Caco-2 (cell line): ENCODE measurements at regions not wholly inside any gene's neighbourhood (a gene's known extent, or its start where the extent isn't known, plus 50 kb on each side); places are given as distances from the start of the nearest gene placed in this dataset.
"Not testable (repeated sequence)": the region's sequence is repeated elsewhere in the genome, so short reads cannot be mapped to it uniquely, and the experiment has no call there.

Experiments used
- BruUV-seq: library from RNA; stranded (reverse); fragments of 400-500 nt; replicated peaks from 2 replicates; lab custom pipeline; 2021; lab: Mats Ljungman, UMichigan
- CTCF ChIA-PET: fragments of 300-600 bp; sonication (Branson Sonifier 250); formaldehyde crosslinking; loops from one replicate; lab custom pipeline; 2022; ENCODE audit warnings: antibody characterized with exemption; lab: Charles Lee
- POLR2A ChIA-PET: fragments of 300-600 bp; sonication (Branson Sonifier 250); formaldehyde crosslinking; loops from one replicate; lab custom pipeline; 2022; ENCODE audit warnings: antibody characterized with exemption; lab: Charles Lee
- DNase-seq, 2 experiments: peaks; one replicate each; pipeline versions ENCODE4 v3.0.0 to v3.0.0-alpha.2; 2020 to 2022
- H3K27me3 ChIP-seq: replicated peaks from 2 replicates; pipeline ENCODE4 v1.6.0; 2011; ENCODE audit warnings: low read length; ENCODE audit not compliant: control insufficient read depth, insufficient read depth
- H3K36me3 ChIP-seq: 2 replicates; pipeline ENCODE4 v1.5.1; 2011; ENCODE audit warnings: low read length; ENCODE audit not compliant: control insufficient read depth, insufficient read depth
- H3K4me1 ChIP-seq: fragments of 250-450 bp; sonication (Bioruptor Pico); 2 replicates; pipeline ENCODE4 v1.5.1; 2020; ENCODE audit warnings: mild to moderate bottlenecking
- H3K4me3 ChIP-seq: 2 replicates; pipeline ENCODE4 v1.5.1; 2011; ENCODE audit warnings: low read depth, mild to moderate bottlenecking, control low read depth, low read length
- H3K9me3 ChIP-seq: fragments of 250-450 bp; sonication (Bioruptor Pico); 2 replicates; pipeline ENCODE4 v1.5.1; 2020; ENCODE audit warnings: mild to moderate bottlenecking, moderate library complexity
- H3K27ac Mint-ChIP-seq: one replicate; pipeline ENCODE4 v1.8.0; 2022; ENCODE audit warnings: mixed read lengths; ENCODE audit not compliant: unreplicated experiment
- H3K27me3 Mint-ChIP-seq: one replicate; pipeline ENCODE4 v1.8.0; 2022; ENCODE audit warnings: mixed read lengths; ENCODE audit not compliant: insufficient read depth, unreplicated experiment
- H3K36me3 Mint-ChIP-seq: one replicate; pipeline ENCODE4 v1.8.0; 2022; ENCODE audit warnings: mild to moderate bottlenecking, mixed read lengths; ENCODE audit not compliant: insufficient read depth, unreplicated experiment
- H3K4me1 Mint-ChIP-seq: one replicate; pipeline ENCODE4 v1.8.0; 2022; ENCODE audit warnings: low read depth, mixed read lengths; ENCODE audit not compliant: unreplicated experiment
- H3K4me3 Mint-ChIP-seq: one replicate; pipeline ENCODE4 v1.8.0; 2022; ENCODE audit warnings: mild to moderate bottlenecking, moderate library complexity, mixed read lengths; ENCODE audit not compliant: unreplicated experiment
- H3K9me3 Mint-ChIP-seq: one replicate; pipeline ENCODE4 v1.8.0; 2022; ENCODE audit warnings: mixed read lengths; ENCODE audit not compliant: unreplicated experiment
- CTCF ChIP-seq, 2 experiments: fragments of 200-600 bp in 1 of 2; IDR thresholded peaks; 1 replicate in 1 of 2; 2 replicates in 1 of 2; pipeline versions ENCODE4 v1.5.1 to v1.8.0; 2011 to 2022; ENCODE audit warnings: antibody characterized with exemption in 1 of 2, control low read depth in 1 of 2, inconsistent platforms in 1 of 2, low read depth in 1 of 2, low read length in 1 of 2, mild to moderate bottlenecking in 1 of 2, moderate library complexity in 1 of 2; ENCODE audit not compliant: insufficient read depth in 1 of 2, severe bottlenecking in 1 of 2, unreplicated experiment in 1 of 2
- intact Hi-C: fragments of 100-400 bp; cut with micrococcal nuclease; formaldehyde crosslinking; loops from one replicate; pipeline ENCODE4 v1.10.0; 2022; ENCODE audit not compliant: unreplicated experiment

- no peaks in the 10 kb centered on the region for H3K36me3 ChIP-seq
- POLR2A ChIA-PET: no interaction called here
- no peak for DNase-seq
- no peak overlapping the region for H3K4me3 Mint-ChIP-seq
- H3K4me1 ChIP-seq: no peaks in the 10 kb centered on the region
- H3K4me3 ChIP-seq: no peak overlapping the region
- no peak overlapping the region for H3K27ac Mint-ChIP-seq
- TF ChIP-seq CTCF (IDR thresholded peaks at IDR 0.05; ENCODE audit: insufficient read depth in 1 of 2, low read depth in 1 of 2, low read length in 1 of 2, severe bottlenecking in 1 of 2, unreplicated experiment in 1 of 2): no peak
- H3K9me3 Mint-ChIP-seq: peaks cover 19% of the 10 kb centered on the region
- no peaks in the 10 kb centered on the region for H3K9me3 ChIP-seq
- H3K4me1 Mint-ChIP-seq: no peaks in the 10 kb centered on the region
- H3K27me3 ChIP-seq: no peaks in the 10 kb centered on the region
- BruUV-seq: no TSS peak
- CTCF ChIA-PET: interaction anchor here (0.7 kb wide), 1 partner anchor 192 kb away, joined by 3 read pairs; no protein-coding TSS in a partner anchor
- H3K27me3 Mint-ChIP-seq: peaks cover 6% of the 10 kb centered on the region
- H3K36me3 Mint-ChIP-seq: no peaks in the 10 kb centered on the region
- intact Hi-C loops: loop anchor here (1.0 kb wide), 1 partner anchor 84 kb away; no protein-coding TSS in a partner anchor
These were observed 201.3 kb upstream of the OR13F1 start for GRCh38 chr9:104302775-104303174.

GRCh38 chr9:104304925-104305324 lies 199.1 kb upstream of the OR13F1 start:
- no peaks in the 10 kb centered on the region for H3K9me3 ChIP-seq
- ChIA-PET CTCF (no interaction called here), POLR2A (no interaction called here)
- Mint-ChIP-seq H3K4me3 (no peak overlapping the region), H3K27ac (no peak overlapping the region), H3K27me3 (peaks cover 8% of the 10 kb centered on the region), H3K36me3 (no peaks in the 10 kb centered on the region), H3K4me1 (no peaks in the 10 kb centered on the region), H3K9me3 (peaks cover 24% of the 10 kb centered on the region)
- H3K4me3 ChIP-seq: no peak overlapping the region
- no TSS peak for BruUV-seq
- no peak for TF ChIP-seq CTCF (IDR thresholded peaks at IDR 0.05; ENCODE audit: insufficient read depth in 1 of 2, low read depth in 1 of 2, low read length in 1 of 2, severe bottlenecking in 1 of 2, unreplicated experiment in 1 of 2)
- H3K36me3 ChIP-seq: no peaks in the 10 kb centered on the region
- no peak for DNase-seq
- H3K4me1 ChIP-seq: no peaks in the 10 kb centered on the region
- H3K27me3 ChIP-seq: no peaks in the 10 kb centered on the region
- intact Hi-C loops: no loop called here

- Histone ChIP-seq H3K4me3 (no peak overlapping the region), H3K4me1 (no peaks in the 10 kb centered on the region), H3K27me3 (no peaks in the 10 kb centered on the region), H3K36me3 (no peaks in the 10 kb centered on the region), H3K9me3 (no peaks in the 10 kb centered on the region)
- Mint-ChIP-seq H3K9me3 (no peaks in the 10 kb centered on the region), H3K36me3 (no peaks in the 10 kb centered on the region), H3K4me3 (no peak overlapping the region), H3K27ac (no peak overlapping the region), H3K27me3 (no peaks in the 10 kb centered on the region), H3K4me1 (no peaks in the 10 kb centered on the region)
- TF ChIP-seq CTCF (IDR thresholded peaks at IDR 0.05; ENCODE audit: insufficient read depth in 1 of 2, low read depth in 1 of 2, low read length in 1 of 2, severe bottlenecking in 1 of 2, unreplicated experiment in 1 of 2): no peak
- BruUV-seq: no TSS peak
- DNase-seq: no peak
- POLR2A ChIA-PET: no interaction called here
- CTCF ChIA-PET: no interaction called here
- intact Hi-C loops: no loop called here
These were observed 190.5 kb upstream of the OR13F1 start for GRCh38 chr9:104313396-104314110.

GRCh38 chr9:104316201-104317009 lies 187.7 kb upstream of the OR13F1 start:
- H3K27me3 ChIP-seq, DNase-seq, H3K27ac Mint-ChIP-seq, H3K4me3 ChIP-seq, H3K36me3 ChIP-seq, H3K4me1 ChIP-seq, H3K4me3 Mint-ChIP-seq, CTCF ChIA-PET, H3K9me3 ChIP-seq, H3K9me3 Mint-ChIP-seq, POLR2A ChIA-PET, H3K36me3 Mint-ChIP-seq, H3K4me1 Mint-ChIP-seq, BruUV-seq, H3K27me3 Mint-ChIP-seq, intact Hi-C loops: not testable (repeated sequence)
